NB4 (cell line): ENCODE measurements at regions not wholly inside any gene's neighbourhood (a gene's known extent, or its start where the extent isn't known, plus 50 kb on each side); places are given as distances from the start of the nearest gene placed in this dataset.

Experiments
- MYC ChIP-seq: IDR thresholded peaks from 2 replicates; pipeline ENCODE4 v1.6.1; 2011; ENCODE audit warnings: low read depth, low read length
- TF ChIP-seq, protein P1 (sequence below): IDR thresholded peaks from one replicate; pipeline ENCODE4 v1.5.1; 2012; ENCODE audit warnings: low read depth, low read length

DNA sequence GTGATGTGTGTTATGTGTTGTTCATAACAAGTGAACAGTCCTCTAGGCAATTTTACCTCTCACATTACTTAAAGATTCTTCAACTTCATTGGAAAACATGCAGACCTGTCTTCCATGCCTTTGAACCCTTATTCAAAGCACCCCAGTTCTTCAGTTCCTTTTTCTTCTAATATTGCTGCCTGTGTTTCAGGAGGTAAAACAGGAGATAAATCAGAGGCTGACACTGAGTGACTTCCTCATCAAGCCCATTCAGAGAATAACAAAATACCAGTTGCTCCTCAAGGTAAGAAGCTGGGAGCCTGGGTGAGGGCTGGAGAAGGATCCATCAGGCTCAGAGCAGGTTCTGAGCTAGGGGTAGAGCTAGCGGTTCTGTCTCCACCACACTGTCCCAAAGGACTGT, 71.1 kb upstream of the UMPS start:
- TF ChIP-seq, protein P1, sequence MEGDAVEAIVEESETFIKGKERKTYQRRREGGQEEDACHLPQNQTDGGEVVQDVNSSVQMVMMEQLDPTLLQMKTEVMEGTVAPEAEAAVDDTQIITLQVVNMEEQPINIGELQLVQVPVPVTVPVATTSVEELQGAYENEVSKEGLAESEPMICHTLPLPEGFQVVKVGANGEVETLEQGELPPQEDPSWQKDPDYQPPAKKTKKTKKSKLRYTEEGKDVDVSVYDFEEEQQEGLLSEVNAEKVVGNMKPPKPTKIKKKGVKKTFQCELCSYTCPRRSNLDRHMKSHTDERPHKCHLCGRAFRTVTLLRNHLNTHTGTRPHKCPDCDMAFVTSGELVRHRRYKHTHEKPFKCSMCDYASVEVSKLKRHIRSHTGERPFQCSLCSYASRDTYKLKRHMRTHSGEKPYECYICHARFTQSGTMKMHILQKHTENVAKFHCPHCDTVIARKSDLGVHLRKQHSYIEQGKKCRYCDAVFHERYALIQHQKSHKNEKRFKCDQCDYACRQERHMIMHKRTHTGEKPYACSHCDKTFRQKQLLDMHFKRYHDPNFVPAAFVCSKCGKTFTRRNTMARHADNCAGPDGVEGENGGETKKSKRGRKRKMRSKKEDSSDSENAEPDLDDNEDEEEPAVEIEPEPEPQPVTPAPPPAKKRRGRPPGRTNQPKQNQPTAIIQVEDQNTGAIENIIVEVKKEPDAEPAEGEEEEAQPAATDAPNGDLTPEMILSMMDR = no peak
- no peak for TF ChIP-seq MYC
